ENCODE measurements at regions not wholly inside any gene's neighbourhood (a gene's known extent, or its start where the extent isn't known, plus 50 kb on each side); places are given as distances from the start of the nearest gene placed in this dataset.

DNA sequence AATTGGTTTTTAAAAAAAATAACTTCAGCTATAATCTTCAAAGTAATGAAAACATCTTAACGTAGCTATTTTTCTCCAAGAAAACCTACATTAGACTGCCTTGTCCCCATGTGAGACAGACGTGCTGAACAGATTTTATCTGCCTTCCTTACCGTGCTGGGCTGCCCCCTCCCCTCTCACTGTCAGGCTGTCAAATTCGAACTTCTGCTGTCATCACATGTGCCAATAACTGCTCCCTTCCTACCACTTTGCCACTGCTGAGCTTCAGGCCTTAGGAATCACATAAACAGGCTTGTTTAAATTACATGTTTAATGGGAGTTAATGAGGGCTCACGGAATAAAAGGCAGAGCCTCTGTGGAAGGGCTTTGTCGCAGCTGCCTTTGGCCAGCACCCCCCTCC is 77.0 kb upstream of the NHSL1 start:
- H3K9me3 ChIP-seq: no peaks in the 10 kb centered on the region
- 72% methylated on average over 6 of the region's 6 CpGs for WGBS
- no peak overlapping the region for H3K4me3 ChIP-seq
- TF ChIP-seq, protein P1, sequence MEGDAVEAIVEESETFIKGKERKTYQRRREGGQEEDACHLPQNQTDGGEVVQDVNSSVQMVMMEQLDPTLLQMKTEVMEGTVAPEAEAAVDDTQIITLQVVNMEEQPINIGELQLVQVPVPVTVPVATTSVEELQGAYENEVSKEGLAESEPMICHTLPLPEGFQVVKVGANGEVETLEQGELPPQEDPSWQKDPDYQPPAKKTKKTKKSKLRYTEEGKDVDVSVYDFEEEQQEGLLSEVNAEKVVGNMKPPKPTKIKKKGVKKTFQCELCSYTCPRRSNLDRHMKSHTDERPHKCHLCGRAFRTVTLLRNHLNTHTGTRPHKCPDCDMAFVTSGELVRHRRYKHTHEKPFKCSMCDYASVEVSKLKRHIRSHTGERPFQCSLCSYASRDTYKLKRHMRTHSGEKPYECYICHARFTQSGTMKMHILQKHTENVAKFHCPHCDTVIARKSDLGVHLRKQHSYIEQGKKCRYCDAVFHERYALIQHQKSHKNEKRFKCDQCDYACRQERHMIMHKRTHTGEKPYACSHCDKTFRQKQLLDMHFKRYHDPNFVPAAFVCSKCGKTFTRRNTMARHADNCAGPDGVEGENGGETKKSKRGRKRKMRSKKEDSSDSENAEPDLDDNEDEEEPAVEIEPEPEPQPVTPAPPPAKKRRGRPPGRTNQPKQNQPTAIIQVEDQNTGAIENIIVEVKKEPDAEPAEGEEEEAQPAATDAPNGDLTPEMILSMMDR (IDR thresholded peaks at IDR 0.05): no peak
- no peak for TF ChIP-seq POLR2AphosphoS5 (IDR thresholded peaks at IDR 0.05)
- no peak for TF ChIP-seq POLR2A (IDR thresholded peaks at IDR 0.05)
- DNase-seq (ENCODE audit: low spot score): no peak
- no peak overlapping the region for H3K27ac ChIP-seq
- intact Hi-C loops (cut with DNase I): no loop called here
- H3K27me3 ChIP-seq (replicated peaks; ENCODE audit: insufficient read depth): no peaks in the 10 kb centered on the region
- H3K4me1 ChIP-seq (replicated peaks): no peaks in the 10 kb centered on the region
- H3K36me3 ChIP-seq: no peaks in the 10 kb centered on the region

DNA sequence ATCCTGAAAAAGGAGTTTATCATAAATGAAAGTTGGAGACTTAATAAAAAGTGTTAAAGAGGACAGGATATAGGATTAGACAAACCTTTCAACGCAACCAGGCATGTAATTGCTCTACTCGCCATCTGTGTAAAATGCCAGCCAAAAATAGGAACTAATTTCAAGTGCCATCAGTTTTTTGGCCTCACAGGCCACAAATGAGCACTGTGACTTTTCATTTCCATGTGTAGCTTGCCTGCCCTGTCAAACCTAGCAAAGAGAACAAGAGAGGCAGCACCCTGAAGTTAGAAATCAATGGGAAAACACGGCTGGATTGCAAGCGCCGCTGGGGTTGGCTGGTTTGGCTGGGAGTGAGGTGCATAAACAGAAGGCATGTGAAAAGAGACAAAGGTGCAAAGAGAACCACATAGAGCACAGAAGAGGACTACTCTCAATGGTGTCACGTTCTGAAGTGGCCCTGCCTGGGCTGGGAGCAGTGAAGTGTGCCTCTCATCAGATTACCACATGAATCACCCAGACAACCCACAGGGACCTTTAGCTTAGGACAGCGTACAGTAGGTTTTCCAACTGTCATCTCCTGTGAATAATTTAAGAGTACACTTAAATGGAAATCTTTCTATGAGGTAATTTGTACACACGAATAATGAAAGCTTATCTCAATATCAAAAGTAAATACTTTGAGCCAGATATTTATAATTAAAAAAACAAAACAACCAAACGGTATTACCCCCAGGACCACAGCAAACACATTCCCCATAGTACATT is 78.0 kb upstream of the NHSL1 start:
- TF ChIP-seq, protein P1 (IDR thresholded peaks at IDR 0.05): no peak
- TF ChIP-seq POLR2A (IDR thresholded peaks at IDR 0.05) (no peak), POLR2AphosphoS5 (IDR thresholded peaks at IDR 0.05) (no peak)
- intact Hi-C loops (cut with DNase I): no loop called here
- no peak for DNase-seq (ENCODE audit: low spot score)
- Histone ChIP-seq H3K9me3 (no peaks in the 10 kb centered on the region), H3K4me1 (replicated peaks) (no peaks in the 10 kb centered on the region), H3K36me3 (no peaks in the 10 kb centered on the region), H3K27ac (no peak overlapping the region), H3K27me3 (replicated peaks; ENCODE audit: insufficient read depth) (no peaks in the 10 kb centered on the region), H3K4me3 (no peak overlapping the region)
- WGBS: 74% methylated on average over 9 of the region's 9 CpGs

DNA sequence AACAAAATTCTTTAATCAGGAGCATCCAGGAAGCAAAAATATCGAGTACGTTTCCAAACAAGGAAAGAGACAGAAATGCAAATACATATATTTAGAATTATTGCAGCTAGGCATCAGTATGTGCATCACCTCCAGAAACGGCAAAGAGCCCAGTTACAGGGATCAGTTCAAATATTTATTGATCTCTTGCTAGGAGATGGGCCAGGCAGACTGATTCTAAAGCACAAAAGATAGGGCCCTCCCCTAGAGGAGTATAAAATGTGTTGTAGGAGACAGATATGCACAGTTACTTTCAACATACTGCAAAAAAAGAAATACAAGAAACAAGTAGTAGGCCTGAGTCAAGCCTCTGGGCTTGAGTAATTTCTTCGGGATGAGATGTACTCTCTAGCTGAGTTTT is 80.7 kb upstream of the NHSL1 start:
- Histone ChIP-seq H3K27me3 (replicated peaks; ENCODE audit: insufficient read depth) (no peaks in the 10 kb centered on the region), H3K4me1 (replicated peaks) (no peaks in the 10 kb centered on the region), H3K36me3 (no peaks in the 10 kb centered on the region), H3K4me3 (no peak overlapping the region), H3K27ac (no peak overlapping the region), H3K9me3 (no peaks in the 10 kb centered on the region)
- DNase-seq (ENCODE audit: low spot score): no peak
- 85% methylated on average over 4 of the region's 4 CpGs for WGBS
- intact Hi-C loops (cut with DNase I): loop anchor here (10.0 kb wide), 1 partner anchor 155 kb away; no protein-coding TSS in a partner anchor
- TF ChIP-seq POLR2AphosphoS5 (IDR thresholded peaks at IDR 0.05) (no peak), POLR2A (IDR thresholded peaks at IDR 0.05) (no peak)
- TF ChIP-seq, protein P1 (IDR thresholded peaks at IDR 0.05): no peak

DNA sequence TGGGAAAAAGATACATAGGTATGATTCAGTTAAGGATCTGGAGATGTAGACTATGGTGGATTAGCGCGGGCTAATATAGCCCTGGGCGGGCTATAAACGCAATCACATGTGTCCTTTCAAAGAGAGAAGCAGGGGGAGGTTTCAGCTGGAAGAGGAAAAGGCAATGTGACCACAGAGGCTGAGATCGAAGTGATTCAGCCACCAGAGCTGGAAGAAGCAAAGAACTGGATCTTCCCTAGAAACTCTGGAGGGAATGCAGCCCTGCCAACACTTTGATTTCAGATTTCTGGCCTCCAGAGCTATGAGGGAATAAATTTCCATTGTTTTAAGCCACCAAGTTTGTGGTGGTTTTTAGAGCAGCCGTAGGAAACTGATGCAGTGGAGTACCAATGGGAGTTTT is 81.5 kb upstream of the NHSL1 start:
- Histone ChIP-seq H3K9me3 (no peaks in the 10 kb centered on the region), H3K36me3 (no peaks in the 10 kb centered on the region), H3K4me3 (no peak overlapping the region), H3K4me1 (replicated peaks) (no peaks in the 10 kb centered on the region), H3K27ac (no peak overlapping the region), H3K27me3 (replicated peaks; ENCODE audit: insufficient read depth) (no peaks in the 10 kb centered on the region)
- 84% methylated on average over 6 of the region's 6 CpGs for WGBS
- TF ChIP-seq, protein P1 (IDR thresholded peaks at IDR 0.05): no peak
- TF ChIP-seq POLR2A (IDR thresholded peaks at IDR 0.05) (no peak), POLR2AphosphoS5 (IDR thresholded peaks at IDR 0.05) (no peak)
- intact Hi-C loops (cut with DNase I): loop anchor here (10.0 kb wide), 1 partner anchor 156 kb away; no protein-coding TSS in a partner anchor
- DNase-seq (ENCODE audit: low spot score): no peak

DNA sequence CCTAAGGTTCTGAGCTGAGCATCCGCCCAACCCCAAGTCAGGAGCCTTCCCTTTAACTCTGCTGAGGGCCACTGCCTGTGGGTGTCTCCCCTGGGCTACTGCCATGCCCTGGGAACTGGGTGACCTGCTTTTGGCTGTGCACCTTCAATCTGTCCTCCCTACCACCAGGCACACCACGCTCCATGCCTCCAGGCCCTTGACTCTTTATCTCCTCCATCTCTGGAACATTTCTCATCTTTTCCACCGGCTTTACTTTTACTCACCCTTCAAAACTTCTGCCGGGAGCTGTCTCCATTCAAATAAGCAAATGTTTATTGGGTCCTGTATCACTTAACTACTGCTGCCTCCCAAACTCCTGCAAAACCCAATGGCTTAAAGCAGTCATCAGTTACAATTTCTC is 83.3 kb upstream of the NHSL1 start:
- no peak for DNase-seq (ENCODE audit: low spot score)
- intact Hi-C loops (cut with DNase I): loop anchor here (10.0 kb wide), 1 partner anchor 158 kb away; no protein-coding TSS in a partner anchor
- H3K9me3 ChIP-seq: no peaks in the 10 kb centered on the region
- no peak overlapping the region for H3K4me3 ChIP-seq
- H3K27ac ChIP-seq: no peak overlapping the region
- TF ChIP-seq POLR2AphosphoS5 (IDR thresholded peaks at IDR 0.05) (no peak), POLR2A (IDR thresholded peaks at IDR 0.05) (no peak)
- TF ChIP-seq, protein P1 (IDR thresholded peaks at IDR 0.05): no peak
- H3K4me1 ChIP-seq (replicated peaks): no peaks in the 10 kb centered on the region
- no peaks in the 10 kb centered on the region for H3K27me3 ChIP-seq (replicated peaks; ENCODE audit: insufficient read depth)
- WGBS: 56% methylated on average over 4 of the region's 4 CpGs
- no peaks in the 10 kb centered on the region for H3K36me3 ChIP-seq
